Endodermal cell (in vitro differentiated cells): ENCODE measurements at regions not wholly inside any gene's neighbourhood (a gene's known extent, or its start where the extent isn't known, plus 50 kb on each side); places are given as distances from the start of the nearest gene placed in this dataset.

Source experiments
- DNase-seq: peaks from one replicate; pipeline ENCODE4 v3.0.0-alpha.2; 2017
- H3K27ac ChIP-seq: 2 replicates; pipeline ENCODE4 v1.5.1; 2013; ENCODE audit warnings: mild to moderate bottlenecking, low read depth, low read length, moderate library complexity
- H3K27me3 ChIP-seq: 2 replicates; pipeline ENCODE4 v1.6.1; 2013; ENCODE audit warnings: mild to moderate bottlenecking, low read length, moderate library complexity; ENCODE audit not compliant: insufficient read depth, control insufficient read depth, poor library complexity, severe bottlenecking
- H3K36me3 ChIP-seq: 2 replicates; pipeline ENCODE4 v1.7.0; 2013; ENCODE audit warnings: mild to moderate bottlenecking, low read length, moderate library complexity; ENCODE audit not compliant: control insufficient read depth, insufficient read depth
- H3K4me1 ChIP-seq: one replicate; pipeline ENCODE4 v1.7.0; 2013; ENCODE audit warnings: low read length; ENCODE audit not compliant: control insufficient read depth, insufficient read depth
- H3K4me3 ChIP-seq: 2 replicates; pipeline ENCODE4 v1.5.1; 2013; ENCODE audit warnings: mild to moderate bottlenecking, low read length, moderate library complexity
- H3K9ac ChIP-seq: 2 replicates; pipeline ENCODE4 v1.6.1; 2013; ENCODE audit warnings: mild to moderate bottlenecking, low read length, moderate library complexity; ENCODE audit not compliant: poor library complexity, severe bottlenecking; ENCODE audit errors: extremely low read depth
- H3K9me3 ChIP-seq: 2 replicates; pipeline ENCODE4 v1.6.1; 2013; ENCODE audit warnings: mild to moderate bottlenecking, low read length, moderate library complexity; ENCODE audit not compliant: control insufficient read depth
- H3K27ac Mint-ChIP-seq: 2 replicates; pipeline ENCODE4 v1.8.0; 2020; ENCODE audit warnings: mixed read lengths
- H3K27me3 Mint-ChIP-seq: 2 replicates; pipeline ENCODE4 v1.8.0; 2021; ENCODE audit warnings: mild to moderate bottlenecking, mixed read lengths; ENCODE audit not compliant: insufficient read depth
- H3K36me3 Mint-ChIP-seq: 2 replicates; pipeline ENCODE4 v1.8.0; 2020; ENCODE audit warnings: low read depth, mixed read lengths
- H3K4me1 Mint-ChIP-seq: 2 replicates; pipeline ENCODE4 v1.8.0; 2020; ENCODE audit warnings: mixed read lengths
- H3K4me3 Mint-ChIP-seq: 2 replicates; pipeline ENCODE4 v1.8.0; 2020; ENCODE audit warnings: mild to moderate bottlenecking, moderate library complexity, mixed read lengths
- H3K9me3 Mint-ChIP-seq: 2 replicates; pipeline ENCODE4 v1.8.0; 2020; ENCODE audit warnings: mild to moderate bottlenecking, mixed read lengths
- WGBS, 2 experiments: methylation state at CpG; one replicate each; pipeline versions ENCODE4 v1.1.5 to v1.1.7; 2013; ENCODE audit warnings: missing lambda C conversion rate in 2 of 2, mixed read lengths in 1 of 2; ENCODE audit not compliant: insufficient coverage in 1 of 2, insufficient read length in 1 of 2; 5-methylcytosine and 5-hydroxymethylcytosine counted together
- TF ChIP-seq, protein P1 (sequence below): fragments of 200-600 bp; sonication (generic); conservative IDR thresholded peaks from 2 replicates; pipeline ENCODE4 v1.5.0; 2021; ENCODE audit warnings: antibody characterized with exemption, mild to moderate bottlenecking

DNA sequence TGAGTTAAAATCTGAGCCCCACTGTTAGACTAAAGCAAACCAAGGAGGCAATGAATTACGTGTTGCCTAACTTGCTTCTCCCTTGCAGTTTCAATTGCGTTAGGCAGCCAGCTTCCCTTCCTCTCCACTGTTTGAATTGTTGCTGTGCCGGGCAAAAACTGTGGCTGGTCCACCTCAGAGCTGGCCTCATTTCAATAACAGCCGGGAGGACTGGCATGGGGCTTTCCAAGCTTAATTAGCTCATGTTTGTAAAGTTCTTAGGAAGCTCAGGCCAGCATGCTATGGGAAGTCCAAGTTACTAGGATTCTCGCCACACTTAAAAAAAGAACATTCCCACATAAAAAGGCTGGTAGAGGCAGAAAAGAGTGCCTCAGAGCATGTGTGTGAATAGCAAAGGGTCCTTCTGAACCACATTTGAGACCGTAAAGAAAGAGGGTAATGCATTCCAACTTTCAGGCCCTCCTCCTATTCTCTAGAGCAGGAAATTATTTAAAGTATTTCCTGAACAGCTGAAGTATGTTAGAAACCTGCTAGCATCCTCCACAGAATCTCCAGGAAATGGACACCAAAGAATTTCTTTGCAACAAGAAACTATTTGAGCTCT lies 79.0 kb upstream of the SMURF2 start:
- no peak overlapping the region for H3K4me3 Mint-ChIP-seq
- Histone ChIP-seq H3K4me3 (no peak overlapping the region), H3K27ac (no peak overlapping the region), H3K9ac (no peak overlapping the region), H3K36me3 (no peaks in the 10 kb centered on the region), H3K9me3 (no peaks in the 10 kb centered on the region), H3K27me3 (no peaks in the 10 kb centered on the region), H3K4me1 (peaks cover 4% of the 10 kb centered on the region)
- H3K9me3 Mint-ChIP-seq = peaks cover 2% of the 10 kb centered on the region
- TF ChIP-seq, protein P1, sequence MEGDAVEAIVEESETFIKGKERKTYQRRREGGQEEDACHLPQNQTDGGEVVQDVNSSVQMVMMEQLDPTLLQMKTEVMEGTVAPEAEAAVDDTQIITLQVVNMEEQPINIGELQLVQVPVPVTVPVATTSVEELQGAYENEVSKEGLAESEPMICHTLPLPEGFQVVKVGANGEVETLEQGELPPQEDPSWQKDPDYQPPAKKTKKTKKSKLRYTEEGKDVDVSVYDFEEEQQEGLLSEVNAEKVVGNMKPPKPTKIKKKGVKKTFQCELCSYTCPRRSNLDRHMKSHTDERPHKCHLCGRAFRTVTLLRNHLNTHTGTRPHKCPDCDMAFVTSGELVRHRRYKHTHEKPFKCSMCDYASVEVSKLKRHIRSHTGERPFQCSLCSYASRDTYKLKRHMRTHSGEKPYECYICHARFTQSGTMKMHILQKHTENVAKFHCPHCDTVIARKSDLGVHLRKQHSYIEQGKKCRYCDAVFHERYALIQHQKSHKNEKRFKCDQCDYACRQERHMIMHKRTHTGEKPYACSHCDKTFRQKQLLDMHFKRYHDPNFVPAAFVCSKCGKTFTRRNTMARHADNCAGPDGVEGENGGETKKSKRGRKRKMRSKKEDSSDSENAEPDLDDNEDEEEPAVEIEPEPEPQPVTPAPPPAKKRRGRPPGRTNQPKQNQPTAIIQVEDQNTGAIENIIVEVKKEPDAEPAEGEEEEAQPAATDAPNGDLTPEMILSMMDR = no peak
- H3K27ac Mint-ChIP-seq = no peak overlapping the region
- H3K4me1 Mint-ChIP-seq = peaks cover 3% of the 10 kb centered on the region
- no peak for DNase-seq
- WGBS, 2 experiments = 90 to 95% methylated on average over 4 to 6 of the region's 6 CpGs
- H3K27me3 Mint-ChIP-seq = no peaks in the 10 kb centered on the region
- H3K36me3 Mint-ChIP-seq = no peaks in the 10 kb centered on the region

DNA sequence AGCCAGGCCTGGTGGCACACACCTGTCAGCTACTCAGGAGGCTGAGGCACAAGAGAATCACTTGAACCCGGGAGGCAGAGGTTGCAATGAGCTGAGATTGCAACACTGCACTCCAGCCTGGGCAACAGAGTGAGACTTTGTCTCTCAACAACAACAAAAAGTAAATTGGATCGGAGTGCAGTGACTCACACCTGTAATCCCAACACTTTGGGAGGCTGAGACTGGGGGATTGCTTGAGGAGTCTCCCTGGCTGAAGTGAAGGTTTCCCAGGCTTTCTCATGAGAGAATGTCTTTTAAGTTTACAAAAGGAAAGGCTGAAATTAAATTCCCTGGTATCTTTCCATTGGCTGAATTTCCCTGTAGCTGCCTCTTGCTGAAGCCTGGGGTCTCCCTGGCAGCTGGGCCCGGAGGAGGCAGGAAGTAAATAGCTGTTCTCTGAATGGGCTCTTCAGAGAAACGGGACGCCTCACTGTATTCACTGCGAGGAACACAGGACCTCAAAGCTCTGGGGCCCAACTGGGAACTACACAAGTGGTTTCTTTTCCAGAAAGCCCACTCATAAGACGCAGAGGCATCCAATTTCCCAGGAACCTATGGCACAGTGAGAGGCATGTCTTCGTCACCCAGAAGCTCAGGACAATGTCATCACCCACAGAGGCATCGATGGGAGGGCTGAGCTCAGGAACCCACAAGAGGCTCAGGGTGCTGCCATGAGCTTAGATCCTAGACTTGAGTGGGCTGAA lies 77.4 kb upstream of the SMURF2 start:
- Mint-ChIP-seq H3K27ac (peak overlapping the region; percentile 39), H3K36me3 (no peaks in the 10 kb centered on the region), H3K9me3 (peaks cover 2% of the 10 kb centered on the region), H3K4me1 (peaks cover 3% of the 10 kb centered on the region), H3K4me3 (no peak overlapping the region), H3K27me3 (no peaks in the 10 kb centered on the region)
- TF ChIP-seq, protein P1 = no peak
- H3K9ac ChIP-seq = no peak overlapping the region
- no peak overlapping the region for H3K4me3 ChIP-seq
- no peaks in the 10 kb centered on the region for H3K36me3 ChIP-seq
- WGBS, 2 experiments = 85 to 88% methylated on average over 7 to 9 of the region's 9 CpGs
- H3K27ac ChIP-seq = no peak overlapping the region
- no peaks in the 10 kb centered on the region for H3K9me3 ChIP-seq
- peak; percentile 68 for DNase-seq
- peaks cover 4% of the 10 kb centered on the region for H3K4me1 ChIP-seq
- no peaks in the 10 kb centered on the region for H3K27me3 ChIP-seq

DNA sequence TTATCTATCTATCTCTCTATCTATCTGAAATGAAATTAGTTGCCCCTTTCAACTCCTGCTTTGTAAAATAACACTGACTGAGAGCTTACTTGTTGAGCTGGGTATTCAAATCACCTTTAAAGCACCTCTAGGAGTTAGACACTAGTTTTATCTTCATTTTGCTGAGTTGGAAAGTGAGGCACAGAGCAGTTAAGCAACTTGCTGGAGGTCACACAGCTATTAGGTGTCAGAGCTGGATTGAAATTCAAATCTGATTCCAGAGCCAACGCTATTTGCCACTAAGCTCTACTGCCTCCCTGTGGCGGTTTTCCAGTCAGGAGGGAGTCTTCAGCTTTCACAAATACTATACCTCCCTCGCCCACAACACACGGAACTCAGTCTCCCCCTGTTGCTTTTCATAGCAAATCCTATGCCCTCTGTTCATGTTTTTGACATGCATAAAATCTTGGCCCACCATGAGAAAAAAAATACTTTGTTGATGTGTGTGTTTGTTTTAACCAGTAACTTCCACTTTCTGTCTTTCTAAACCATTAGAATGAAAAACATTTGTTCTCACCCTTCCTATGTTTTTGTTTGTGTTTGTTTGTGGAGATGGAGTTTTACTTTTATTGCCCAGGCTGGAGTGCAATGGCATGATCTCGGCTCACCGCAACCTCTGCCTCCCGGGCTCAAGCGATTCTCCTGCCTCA lies 74.8 kb upstream of the SMURF2 start:
- H3K4me1 Mint-ChIP-seq = peaks cover under 1% of the 10 kb centered on the region
- H3K36me3 Mint-ChIP-seq = no peaks in the 10 kb centered on the region
- no peaks in the 10 kb centered on the region for H3K27me3 Mint-ChIP-seq
- Histone ChIP-seq H3K36me3 (no peaks in the 10 kb centered on the region), H3K4me1 (peaks cover 4% of the 10 kb centered on the region), H3K9me3 (no peaks in the 10 kb centered on the region), H3K27ac (no peak overlapping the region), H3K4me3 (no peak overlapping the region), H3K9ac (no peak overlapping the region), H3K27me3 (no peaks in the 10 kb centered on the region)
- no peak overlapping the region for H3K27ac Mint-ChIP-seq
- H3K4me3 Mint-ChIP-seq = no peak overlapping the region
- WGBS, 2 experiments = 68% methylated on average over 8 of the region's 8 CpGs; no CpG with 5 or more reads in 1 of the 2 experiments
- peaks cover 2% of the 10 kb centered on the region for H3K9me3 Mint-ChIP-seq
- DNase-seq = peak; percentile 80
- TF ChIP-seq, protein P1 = peak; percentile 75
